ENCODE measurements at regions not wholly inside any gene's neighbourhood (a gene's known extent, or its start where the extent isn't known, plus 50 kb on each side); places are given as distances from the start of the nearest gene placed in this dataset.
"Not testable (repeated sequence)": the region's sequence is repeated elsewhere in the genome, so short reads cannot be mapped to it uniquely, and the experiment has no call there.

DNA sequence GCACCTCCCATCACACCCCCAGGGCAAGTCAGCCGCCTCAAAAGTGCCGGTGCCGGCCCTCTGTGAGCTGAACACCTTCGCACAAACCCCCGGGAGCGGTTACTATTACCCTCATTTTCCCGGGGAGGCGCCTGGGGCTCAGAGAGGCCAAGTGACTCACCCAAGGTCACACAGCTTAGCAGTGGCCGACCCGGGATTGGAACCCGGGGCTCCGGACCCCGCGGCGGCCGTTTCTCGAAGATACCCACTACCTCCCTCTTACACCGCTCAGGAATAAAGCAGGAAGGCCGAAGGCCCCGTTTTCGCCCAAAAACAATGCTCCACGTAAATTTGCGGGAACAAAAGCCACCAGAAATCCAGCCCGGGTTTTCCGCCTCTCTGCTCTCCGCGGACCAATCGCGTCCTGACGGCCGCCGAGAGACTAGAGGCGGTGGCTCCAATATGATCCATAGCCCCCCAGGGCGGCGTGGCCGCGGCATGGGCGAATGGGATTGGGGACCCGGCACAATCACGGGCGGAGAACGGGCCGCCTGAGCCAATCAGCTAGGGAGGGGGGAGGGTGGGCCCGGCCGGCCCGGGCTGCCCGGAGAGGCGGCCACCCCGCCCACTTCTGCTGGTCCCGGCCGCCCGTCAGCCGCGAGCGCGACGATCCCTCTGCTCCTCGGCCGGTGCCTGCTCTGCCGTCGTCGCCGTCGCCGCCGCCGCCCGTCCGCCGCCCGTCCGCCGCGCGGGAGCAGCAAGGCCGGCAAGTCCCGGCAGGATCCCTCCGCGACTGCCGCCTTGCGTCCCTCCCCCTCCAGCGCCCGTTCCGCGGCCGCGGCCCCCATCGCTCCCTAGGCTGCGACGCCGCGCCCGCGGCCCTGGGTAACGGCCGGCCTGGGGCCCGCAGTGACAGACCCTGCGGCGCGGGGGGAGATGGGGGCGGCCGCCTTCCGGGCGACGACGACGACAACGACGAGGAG, 177.0 kb downstream of the OR4M2 start:
- TF ChIP-seq JUND (IDR thresholded peaks at IDR 0.05; ENCODE audit: low read depth) = no peak
- peak; percentile 99 to 100 for DNase-seq (ENCODE audit: low read depth in 1 of 2, low spot score in 1 of 2)
- in situ Hi-C loops (cut with HindIII; ENCODE audit: low pct_unique_long_range_greater_than_20kb, low sequenced_read_pairs) = no loop called here

DNA sequence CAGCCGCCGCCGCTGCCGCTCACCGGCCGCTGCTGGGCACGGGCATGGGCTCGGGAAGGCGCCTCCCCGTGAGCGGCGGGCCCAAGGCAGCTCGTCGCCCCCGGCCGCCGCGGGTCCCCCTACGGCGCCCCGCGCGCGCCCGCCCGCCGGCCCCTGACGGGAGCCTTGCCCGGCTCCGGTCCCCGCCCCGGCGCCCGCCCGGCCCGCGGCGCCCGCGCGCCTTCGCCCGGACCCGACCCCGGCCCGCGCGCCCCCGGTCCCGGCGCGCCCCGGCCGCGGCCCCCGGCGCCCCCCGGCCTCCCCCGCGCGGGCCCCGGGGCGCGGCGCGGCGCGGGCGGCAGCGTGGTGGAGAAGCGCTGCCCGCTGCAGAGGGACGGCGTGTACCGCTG, 177.7 kb downstream of the OR4M2 start:
- in situ Hi-C loops (cut with HindIII; ENCODE audit: low pct_unique_long_range_greater_than_20kb, low sequenced_read_pairs) = no loop called here
- no peak for TF ChIP-seq JUND (IDR thresholded peaks at IDR 0.05; ENCODE audit: low read depth)
- DNase-seq (ENCODE audit: low read depth in 1 of 2, low spot score in 1 of 2) = no peak

DNA sequence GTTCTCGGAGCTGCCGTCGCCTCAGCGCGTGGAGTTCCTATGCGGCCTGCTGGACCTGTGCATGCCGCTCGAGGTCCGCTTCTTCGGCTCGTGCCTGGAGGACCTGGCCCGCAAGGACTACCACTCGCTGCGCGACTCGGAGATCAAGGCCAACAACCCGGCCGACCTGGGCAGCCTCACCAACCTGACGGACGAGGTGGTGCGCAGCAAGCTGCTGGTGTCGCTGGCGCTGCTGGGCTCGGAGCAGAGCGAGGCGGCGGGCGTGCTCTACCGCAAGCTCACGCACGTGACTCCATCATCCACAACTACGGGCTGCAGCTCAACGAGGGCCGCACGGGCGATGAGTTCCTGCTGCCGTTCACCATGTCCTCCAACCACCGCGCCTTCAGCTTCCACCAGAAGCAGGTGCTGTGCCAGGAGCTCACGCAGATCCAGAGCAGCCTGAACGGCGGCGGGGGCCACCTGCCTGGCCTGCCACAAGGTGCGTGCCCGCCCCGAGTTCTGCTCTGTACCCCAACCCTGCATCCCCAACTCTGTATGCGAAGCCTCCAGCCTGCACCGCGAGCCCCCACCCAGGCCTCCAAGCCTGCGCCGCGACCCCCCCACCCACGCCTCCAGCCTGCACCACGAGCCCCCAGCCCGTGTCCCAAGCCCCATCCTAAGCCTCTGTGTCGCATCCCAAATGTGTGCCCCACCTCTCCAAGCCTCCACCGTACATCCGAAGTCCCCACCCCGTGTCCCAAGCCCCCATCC, 178.2 kb downstream of the OR4M2 start:
- no peak for DNase-seq (ENCODE audit: low read depth in 1 of 2, low spot score in 1 of 2)
- TF ChIP-seq JUND (IDR thresholded peaks at IDR 0.05; ENCODE audit: low read depth) = no peak
- in situ Hi-C loops (cut with HindIII; ENCODE audit: low pct_unique_long_range_greater_than_20kb, low sequenced_read_pairs) = no loop called here

DNA sequence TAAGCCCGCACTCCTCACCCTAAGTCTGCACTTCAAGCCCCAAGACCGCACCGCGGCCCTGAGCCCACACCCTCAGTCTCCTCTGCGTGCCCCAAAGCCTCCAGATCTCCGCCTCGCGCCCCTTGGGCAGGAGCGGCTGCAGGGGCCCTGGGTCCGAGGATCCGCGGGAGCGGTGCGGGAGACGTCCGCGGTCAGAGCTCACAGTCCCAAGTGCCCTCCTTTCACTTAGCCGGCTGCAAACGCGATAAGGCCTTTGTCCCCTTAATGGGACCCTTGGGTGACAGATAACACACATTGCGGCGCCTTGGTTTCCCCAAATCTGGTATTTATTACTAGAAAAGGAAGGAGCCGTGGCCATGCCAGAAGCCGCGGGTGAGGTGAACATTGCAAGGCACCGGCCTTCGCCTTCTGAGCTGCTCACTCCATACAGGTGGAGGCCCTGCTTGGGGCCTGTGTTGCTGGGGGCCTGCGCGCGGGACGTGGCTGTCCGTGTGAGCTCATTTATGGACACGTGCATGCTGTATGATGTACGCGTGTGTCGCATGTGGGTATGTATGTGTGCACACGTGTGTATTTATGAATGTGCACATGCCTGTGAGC, 178.9 kb downstream of the OR4M2 start:
- DNase-seq (ENCODE audit: low read depth in 1 of 2, low spot score in 1 of 2); in situ Hi-C loops (cut with HindIII; ENCODE audit: low pct_unique_long_range_greater_than_20kb, low sequenced_read_pairs): not testable (repeated sequence)

DNA sequence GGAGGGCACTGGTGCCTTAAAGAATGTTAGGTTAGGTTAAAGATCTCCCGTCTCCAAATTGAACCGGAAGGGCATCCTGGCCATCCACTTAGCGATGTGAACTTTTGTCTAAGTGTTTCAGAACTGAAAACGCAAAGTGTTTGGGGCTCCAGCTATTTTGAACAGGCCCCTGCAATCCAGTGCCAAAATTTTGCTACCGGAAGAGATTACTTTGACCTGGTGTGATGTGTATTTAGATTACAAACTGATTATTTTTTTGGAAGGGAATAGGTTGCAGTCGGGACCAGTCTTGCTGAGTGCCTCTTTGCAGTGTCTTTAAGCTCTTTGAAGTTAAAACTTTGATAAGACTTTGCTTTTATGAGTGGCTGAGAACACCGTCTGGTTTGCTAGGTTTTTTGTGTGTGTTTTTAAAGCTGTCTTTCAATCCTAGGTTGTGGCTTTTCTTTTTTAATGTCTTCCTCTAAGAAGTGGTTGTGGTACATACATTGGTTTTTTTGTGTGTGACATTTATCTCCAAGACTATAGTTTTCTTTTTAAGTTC, 179.6 kb downstream of the OR4M2 start:
- TF ChIP-seq JUND (IDR thresholded peaks at IDR 0.05; ENCODE audit: low read depth) = no peak
- in situ Hi-C loops (cut with HindIII; ENCODE audit: low pct_unique_long_range_greater_than_20kb, low sequenced_read_pairs) = no loop called here
- DNase-seq (ENCODE audit: low read depth in 1 of 2, low spot score in 1 of 2) = no peak

DNA sequence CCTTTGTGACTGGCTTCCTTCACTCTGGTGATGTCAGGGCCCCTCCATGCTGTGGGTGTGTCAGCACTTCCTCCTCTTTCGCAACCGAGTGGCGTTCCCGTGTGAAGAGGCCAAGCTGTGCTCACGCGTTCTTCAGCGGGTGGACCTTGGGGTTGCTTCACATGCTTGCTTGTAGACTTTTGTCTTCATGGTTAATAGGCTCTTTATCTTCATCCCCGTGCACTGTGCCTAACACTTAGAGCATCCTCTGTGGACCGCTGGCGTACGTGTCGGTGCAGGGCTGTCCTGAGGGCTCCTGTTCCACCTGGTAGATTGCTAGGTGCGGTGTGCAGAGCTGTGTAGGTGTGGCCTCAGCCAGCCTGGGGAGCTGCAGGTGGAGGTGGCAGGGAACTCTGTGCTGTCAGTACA, 182.3 kb downstream of the OR4M2 start:
- TF ChIP-seq JUND (IDR thresholded peaks at IDR 0.05; ENCODE audit: low read depth) = no peak
- DNase-seq (ENCODE audit: low read depth in 1 of 2, low spot score in 1 of 2) = peak in 1 of 2 experiments; percentile 85
- in situ Hi-C loops (cut with HindIII; ENCODE audit: low pct_unique_long_range_greater_than_20kb, low sequenced_read_pairs) = no loop called here

DNA sequence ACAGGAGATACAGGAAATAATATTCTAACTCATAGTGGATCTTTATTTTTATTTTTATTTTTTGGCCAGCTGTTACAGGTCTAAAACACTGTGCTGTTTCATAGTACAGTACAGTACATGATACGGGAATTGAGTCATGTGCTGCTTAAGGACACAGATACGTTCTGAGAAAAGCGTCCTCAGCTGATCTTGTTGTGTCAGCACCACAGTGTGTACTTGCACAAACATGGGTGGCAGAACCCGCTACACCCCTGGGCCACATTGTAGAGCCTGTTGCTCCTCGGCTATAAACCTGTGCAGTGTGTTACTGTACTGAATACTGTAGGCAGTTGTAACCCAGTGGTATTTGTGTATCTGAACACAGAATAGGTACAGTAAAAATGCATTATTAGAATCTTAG, 183.4 kb downstream of the OR4M2 start:
- DNase-seq (ENCODE audit: low read depth in 1 of 2, low spot score in 1 of 2) = no peak
- in situ Hi-C loops (cut with HindIII; ENCODE audit: low pct_unique_long_range_greater_than_20kb, low sequenced_read_pairs) = no loop called here
- no peak for TF ChIP-seq JUND (IDR thresholded peaks at IDR 0.05; ENCODE audit: low read depth)

DNA sequence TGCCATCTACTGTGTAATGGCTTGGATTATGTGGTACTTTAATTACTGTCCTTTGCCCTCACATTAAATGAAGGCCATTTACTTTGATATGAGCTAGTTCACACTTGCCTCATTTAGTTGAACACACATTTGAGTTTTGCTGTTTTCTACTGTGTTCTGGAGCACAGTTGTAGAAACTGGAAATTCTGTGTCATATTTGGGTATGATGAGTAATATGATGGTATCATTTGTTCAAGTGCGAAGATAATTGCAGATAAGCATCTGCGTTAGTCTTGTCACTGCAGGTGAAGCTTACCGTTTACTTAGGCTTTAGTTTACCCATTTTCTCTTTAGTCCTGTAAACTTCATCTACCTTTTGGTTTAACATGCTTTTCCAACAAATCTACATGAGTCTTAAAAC, 183.9 kb downstream of the OR4M2 start:
- in situ Hi-C loops (cut with HindIII; ENCODE audit: low pct_unique_long_range_greater_than_20kb, low sequenced_read_pairs); DNase-seq (ENCODE audit: low read depth in 1 of 2, low spot score in 1 of 2): not testable (repeated sequence)

DNA sequence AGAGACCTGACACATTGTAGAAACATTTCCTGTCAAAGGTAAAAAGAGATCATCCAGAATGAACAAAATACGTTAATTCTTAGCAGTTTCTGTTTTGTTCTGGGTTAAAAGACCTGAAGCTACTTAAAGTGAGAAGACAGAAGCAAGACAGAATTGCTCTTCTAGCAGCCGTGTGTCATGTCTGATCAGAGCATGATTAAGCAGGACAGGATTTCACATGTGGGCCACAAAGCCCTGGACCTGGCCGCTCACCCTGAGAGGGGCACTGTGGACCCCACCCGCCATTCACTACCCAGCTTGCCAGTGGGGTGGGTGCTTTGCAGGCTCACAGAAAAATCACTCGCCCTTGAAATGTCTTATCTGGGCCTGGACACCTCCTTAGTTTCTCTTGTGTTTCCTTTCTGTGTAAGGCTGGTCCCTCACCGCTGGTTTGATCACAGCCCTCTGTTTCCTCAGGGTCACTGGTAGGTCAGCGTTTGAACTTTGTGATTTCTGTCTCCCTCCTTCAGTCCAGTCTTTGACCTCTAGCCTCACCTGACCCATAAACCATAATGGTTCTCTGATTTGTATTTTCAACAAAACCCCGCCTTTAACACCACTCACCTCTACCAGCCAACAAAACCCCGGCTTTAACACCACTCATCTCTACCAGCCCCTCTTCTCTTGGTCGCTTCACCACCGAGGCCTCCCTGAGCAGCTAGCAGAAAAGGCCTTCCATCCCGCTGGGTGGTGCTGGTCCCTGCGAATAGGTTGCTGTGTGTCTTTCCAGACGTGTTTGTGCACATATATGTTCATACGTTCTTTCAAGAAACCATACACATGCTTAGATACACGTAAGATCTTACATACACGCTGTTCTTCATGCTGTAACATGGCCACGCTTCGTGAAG, 185.0 kb downstream of the OR4M2 start:
- DNase-seq (ENCODE audit: low read depth in 1 of 2, low spot score in 1 of 2) = no peak
- TF ChIP-seq JUND (IDR thresholded peaks at IDR 0.05; ENCODE audit: low read depth) = no peak
- in situ Hi-C loops (cut with HindIII; ENCODE audit: low pct_unique_long_range_greater_than_20kb, low sequenced_read_pairs) = no loop called here

DNA sequence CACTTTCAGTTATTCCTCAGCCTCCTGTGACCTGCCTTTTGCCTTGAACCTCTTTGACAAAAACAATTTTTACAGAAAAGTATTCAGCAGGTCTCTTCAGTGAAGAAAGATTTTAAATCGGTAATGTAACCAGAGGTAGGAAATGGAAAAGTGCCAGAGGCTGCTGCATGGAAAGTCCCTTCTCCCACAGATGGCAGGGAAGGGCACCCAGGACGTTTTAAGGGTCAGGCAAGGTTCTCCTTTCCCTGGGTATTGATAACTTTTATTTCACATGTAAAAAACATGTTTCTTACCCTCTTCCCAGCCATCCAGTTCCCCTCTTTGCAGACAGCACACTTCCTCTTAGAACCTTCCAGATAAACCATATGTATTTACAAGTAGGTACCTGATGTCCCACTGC, 185.6 kb downstream of the OR4M2 start:
- DNase-seq (ENCODE audit: low read depth in 1 of 2, low spot score in 1 of 2) = no peak
- in situ Hi-C loops (cut with HindIII; ENCODE audit: low pct_unique_long_range_greater_than_20kb, low sequenced_read_pairs) = no loop called here
- no peak for TF ChIP-seq JUND (IDR thresholded peaks at IDR 0.05; ENCODE audit: low read depth)

DNA sequence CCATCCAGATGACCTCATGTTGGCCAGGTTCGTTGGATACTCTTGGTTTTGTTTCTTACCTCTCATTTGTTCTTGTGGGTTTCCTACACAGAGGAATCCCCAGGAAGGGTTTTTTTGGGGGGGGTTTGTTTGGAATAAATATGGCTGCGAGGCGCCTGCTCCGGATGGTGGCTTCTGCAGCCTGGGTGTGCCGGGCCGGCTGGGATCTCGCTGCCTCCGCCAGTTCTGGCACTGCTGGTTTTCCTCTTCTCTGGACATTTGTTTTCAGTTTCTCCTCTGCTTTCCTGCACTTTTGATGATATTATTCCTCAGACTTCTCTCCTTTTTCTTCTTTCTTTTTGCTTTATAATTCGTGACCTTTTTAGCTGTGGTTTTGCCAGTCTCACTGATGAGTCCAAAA, 187.4 kb downstream of the OR4M2 start:
- TF ChIP-seq JUND (IDR thresholded peaks at IDR 0.05; ENCODE audit: low read depth) = no peak
- no peak for DNase-seq (ENCODE audit: low read depth in 1 of 2, low spot score in 1 of 2)
- in situ Hi-C loops (cut with HindIII; ENCODE audit: low pct_unique_long_range_greater_than_20kb, low sequenced_read_pairs) = no loop called here

DNA sequence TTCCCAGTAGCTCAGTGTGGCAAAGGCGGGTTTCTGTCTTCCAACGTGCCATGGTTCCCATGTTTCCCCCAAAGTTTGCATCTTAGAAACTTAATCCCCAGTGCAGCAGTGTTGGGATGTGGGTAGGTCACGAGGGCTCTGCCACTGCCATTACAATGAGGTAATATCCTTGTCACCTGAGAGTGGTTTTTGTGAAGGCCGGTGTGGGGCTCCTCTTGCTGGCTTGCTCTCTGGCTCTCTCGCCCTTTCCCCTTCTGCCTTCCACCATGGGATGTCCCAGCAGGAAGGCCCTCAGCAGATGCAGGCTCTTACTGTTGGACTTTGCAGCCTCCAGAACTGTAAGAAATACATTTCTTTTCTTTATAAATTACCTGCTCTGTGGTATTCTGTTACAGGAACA, 187.9 kb downstream of the OR4M2 start:
- in situ Hi-C loops (cut with HindIII; ENCODE audit: low pct_unique_long_range_greater_than_20kb, low sequenced_read_pairs); DNase-seq (ENCODE audit: low read depth in 1 of 2, low spot score in 1 of 2): not testable (repeated sequence)

DNA sequence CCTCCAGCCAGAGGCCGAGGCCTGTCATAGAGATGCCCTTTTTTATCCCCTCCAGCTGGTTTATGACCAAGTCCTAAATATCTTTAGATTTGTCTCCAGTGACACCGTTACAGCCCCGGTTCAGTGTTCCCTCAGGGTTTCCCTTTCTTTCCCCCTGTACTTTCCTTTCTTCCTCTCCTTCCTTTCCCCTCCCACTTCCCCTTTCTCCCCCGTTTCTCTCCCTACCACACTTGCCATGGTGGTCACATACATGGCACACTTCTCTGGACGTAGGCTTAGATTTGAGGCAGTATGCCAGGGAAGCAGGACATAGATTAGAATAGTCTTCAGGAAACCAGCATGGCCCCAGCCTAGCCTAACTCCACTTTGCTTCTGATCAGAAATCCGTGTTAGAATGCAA, 188.3 kb downstream of the OR4M2 start:
- in situ Hi-C loops (cut with HindIII; ENCODE audit: low pct_unique_long_range_greater_than_20kb, low sequenced_read_pairs); DNase-seq (ENCODE audit: low read depth in 1 of 2, low spot score in 1 of 2): not testable (repeated sequence)

DNA sequence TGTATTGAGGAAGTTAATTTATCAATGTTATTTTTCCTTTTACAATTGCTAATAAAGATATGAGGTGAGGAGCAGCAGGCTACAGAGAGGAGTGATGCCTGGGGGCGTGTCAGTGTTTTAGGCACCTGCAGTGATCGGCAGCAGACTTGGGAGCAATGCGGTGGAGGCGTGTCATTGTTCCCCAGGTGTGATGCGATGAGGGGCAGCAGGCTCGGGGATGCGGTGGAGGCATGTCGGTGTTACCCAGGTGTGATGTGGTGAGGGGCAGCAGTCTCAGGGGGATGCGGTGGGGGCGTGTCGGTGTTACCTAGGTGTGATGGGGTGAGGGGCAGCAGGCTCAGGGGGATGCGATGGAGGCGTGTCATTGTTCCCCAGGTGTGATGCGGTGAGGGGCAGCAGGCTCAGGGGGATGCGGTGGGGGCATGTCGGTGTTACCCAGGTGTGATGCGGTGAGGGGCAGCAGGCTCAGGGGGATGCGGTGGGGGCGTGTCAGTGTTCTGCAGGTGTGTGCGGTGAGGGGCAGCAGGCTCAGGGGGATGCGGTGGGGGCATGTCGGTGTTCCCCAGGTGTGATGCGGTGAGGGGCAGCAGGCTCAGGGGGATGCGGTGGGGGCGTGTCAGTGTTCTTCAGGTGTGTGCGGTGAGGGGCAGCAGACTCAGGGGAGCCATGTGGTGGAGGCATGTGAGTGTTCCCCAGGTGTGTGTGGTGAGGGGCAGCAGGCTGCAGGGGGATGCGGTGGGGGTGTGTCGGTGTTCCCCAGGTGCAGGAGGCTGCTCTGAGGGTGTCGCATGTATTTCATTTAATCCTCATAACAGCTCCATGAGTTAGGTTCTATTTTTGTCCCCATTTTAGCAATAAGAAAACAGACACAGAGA, 186.2 kb upstream of the GOLGA6L22 start:
- in situ Hi-C loops (cut with HindIII; ENCODE audit: low pct_unique_long_range_greater_than_20kb, low sequenced_read_pairs); DNase-seq (ENCODE audit: low read depth in 1 of 2, low spot score in 1 of 2): not testable (repeated sequence)

DNA sequence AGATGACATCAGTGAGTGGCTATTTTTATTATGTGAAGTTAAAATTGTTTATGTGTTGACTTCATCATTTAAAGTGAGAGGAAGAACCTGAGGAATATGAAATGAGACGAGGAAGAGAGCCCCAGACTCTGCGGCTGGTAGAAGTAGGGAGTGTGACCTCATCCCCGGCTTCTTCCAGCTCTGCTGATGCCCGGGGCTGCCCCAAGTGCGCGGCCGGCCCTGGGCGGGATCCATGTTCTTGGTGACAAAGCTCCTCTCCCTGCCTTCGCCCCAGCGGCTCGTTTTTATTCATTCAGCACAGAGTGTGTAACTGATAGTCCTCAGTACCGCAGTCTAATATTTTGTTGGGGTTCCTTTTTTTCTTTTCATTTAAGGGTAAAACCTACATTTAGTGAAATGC, 185.5 kb upstream of the GOLGA6L22 start:
- in situ Hi-C loops (cut with HindIII; ENCODE audit: low pct_unique_long_range_greater_than_20kb, low sequenced_read_pairs); DNase-seq (ENCODE audit: low read depth in 1 of 2, low spot score in 1 of 2): not testable (repeated sequence)

DNA sequence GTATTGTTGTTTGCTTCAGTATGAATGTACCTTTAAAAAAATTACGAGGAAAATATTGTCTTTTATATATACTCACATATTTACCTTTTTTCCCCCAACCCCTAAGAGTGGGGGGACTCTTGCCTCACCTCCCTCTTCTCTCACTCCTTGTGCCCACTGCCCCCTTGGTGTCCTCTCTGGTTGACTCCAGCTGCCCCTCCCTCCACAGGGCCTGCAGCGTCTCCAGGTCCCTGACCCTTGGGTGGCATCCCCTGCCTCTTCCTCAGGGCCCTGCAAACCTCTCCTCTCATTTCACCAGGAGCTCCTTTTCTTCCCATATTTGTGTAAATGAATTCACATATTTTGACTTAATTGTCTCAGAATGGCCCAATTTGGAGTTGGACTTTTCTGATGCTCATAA, 184.3 kb upstream of the GOLGA6L22 start:
- in situ Hi-C loops (cut with HindIII; ENCODE audit: low pct_unique_long_range_greater_than_20kb, low sequenced_read_pairs); DNase-seq (ENCODE audit: low read depth in 1 of 2, low spot score in 1 of 2): not testable (repeated sequence)
